HEK293 (cell line): ENCODE measurements at regions not wholly inside any gene's neighbourhood (a gene's known extent, or its start where the extent isn't known, plus 50 kb on each side); places are given as distances from the start of the nearest gene placed in this dataset.

Experiments
- CTCF ChIA-PET: fragments of 350-600 bp; formaldehyde crosslinking; extraction: SDS; loops from one replicate; lab custom pipeline; 2021; ENCODE audit warnings: antibody characterized with exemption; lab: Yijun Ruan, JAX
- POLR2A ChIA-PET: fragments of 300-600 bp; formaldehyde crosslinking; extraction: SDS; loops from one replicate; lab custom pipeline; 2020; ENCODE audit warnings: antibody characterized with exemption, inconsistent platforms; lab: Yijun Ruan, JAX
- H3K27ac ChIP-seq: fragments of 200-500 bp; sonication (Bioruptor generic); 2 replicates; pipeline ENCODE4 v1.5.1; 2014; ENCODE audit warnings: low read depth, low read length, control low read depth, inconsistent platforms; ENCODE audit errors: extremely low read depth
- H3K36me3 ChIP-seq, 2 experiments: fragments of 200-500 bp in 1 of 2; sonication (Bioruptor generic) in 1 of 2; 1 replicate in 1 of 2; 2 replicates in 1 of 2; pipeline ENCODE4 v1.5.1; 2014 to 2017; ENCODE audit warnings: inconsistent platforms in 2 of 2, low read length in 2 of 2; ENCODE audit not compliant: control insufficient read depth in 2 of 2, insufficient read depth in 1 of 2
- H3K4me1 ChIP-seq: fragments of 200-500 bp; sonication (Bioruptor generic); 2 replicates; pipeline ENCODE4 v1.5.1; 2014; ENCODE audit warnings: mild to moderate bottlenecking, low read length, inconsistent platforms; ENCODE audit not compliant: control insufficient read depth, insufficient read depth
- H3K4me3 ChIP-seq: 2 replicates; pipeline ENCODE4 v1.5.1; 2011; ENCODE audit warnings: low read depth, mild to moderate bottlenecking, control low read depth, low read length, moderate library complexity
- H3K9me3 ChIP-seq: fragments of 200-500 bp; sonication (Bioruptor generic); 2 replicates; pipeline ENCODE4 v1.5.1; 2014; ENCODE audit warnings: low read depth, low read length, inconsistent platforms; ENCODE audit not compliant: control insufficient read depth, insufficient read depth
- ELK4 ChIP-seq: IDR thresholded peaks from 2 replicates; pipeline ENCODE4 v1.6.1; 2011; ENCODE audit warnings: mild to moderate bottlenecking, low read depth, low read length, borderline replicate concordance
- GLI4 ChIP-seq: fragments of 450-650 bp; formaldehyde crosslinking; IDR thresholded peaks from 2 replicates; pipeline ENCODE4 v1.5.1; 2016; ENCODE audit warnings: missing biosample characterization, missing genetic modification characterization
- MYNN ChIP-seq: fragments of 450-650 bp; formaldehyde crosslinking; IDR thresholded peaks from 2 replicates; pipeline ENCODE4 v1.5.1; 2016; ENCODE audit warnings: missing biosample characterization, missing genetic modification characterization, borderline replicate concordance
- OVOL3 ChIP-seq: fragments of 450-650 bp; formaldehyde crosslinking; IDR thresholded peaks from 2 replicates; pipeline ENCODE4 v1.5.1; 2016; ENCODE audit warnings: missing biosample characterization, missing genetic modification characterization
- PRDM10 ChIP-seq: fragments of 450-650 bp; formaldehyde crosslinking; IDR thresholded peaks from 2 replicates; pipeline ENCODE4 v1.5.1; 2016; ENCODE audit warnings: missing biosample characterization, missing genetic modification characterization
- TCF7L2 ChIP-seq: IDR thresholded peaks from 2 replicates; pipeline ENCODE4 v1.6.1; 2011; ENCODE audit warnings: low read depth, mild to moderate bottlenecking, inconsistent platforms, low read length, moderate library complexity, borderline replicate concordance
- ZNF112 ChIP-seq: fragments of 450-650 bp; formaldehyde crosslinking; IDR thresholded peaks from 2 replicates; pipeline ENCODE4 v1.5.0; 2017; ENCODE audit warnings: missing biosample characterization, missing genetic modification characterization
- ZNF148 ChIP-seq: fragments of 450-650 bp; formaldehyde crosslinking; IDR thresholded peaks from 2 replicates; pipeline ENCODE4 v1.5.0; 2017; ENCODE audit warnings: missing biosample characterization, missing genetic modification characterization, borderline replicate concordance
- ZNF175 ChIP-seq: fragments of 450-650 bp; formaldehyde crosslinking; IDR thresholded peaks from 2 replicates; pipeline ENCODE4 v1.5.1; 2016; ENCODE audit warnings: missing biosample characterization, missing genetic modification characterization
- ZNF18 ChIP-seq: fragments of 450-650 bp; formaldehyde crosslinking; IDR thresholded peaks from 2 replicates; pipeline ENCODE4 v1.5.1; 2016; ENCODE audit warnings: missing biosample characterization, missing genetic modification characterization
- ZNF292 ChIP-seq: fragments of 450-650 bp; formaldehyde crosslinking; IDR thresholded peaks from 2 replicates; pipeline ENCODE4 v1.5.1; 2016; ENCODE audit warnings: low read depth, missing biosample characterization, missing genetic modification characterization, borderline replicate concordance
- ZNF501 ChIP-seq: fragments of 450-650 bp; formaldehyde crosslinking; IDR thresholded peaks from 2 replicates; pipeline ENCODE4 v1.5.1; 2016; ENCODE audit warnings: missing biosample characterization, missing genetic modification characterization
- ZNF510 ChIP-seq: fragments of 450-650 bp; formaldehyde crosslinking; IDR thresholded peaks from 2 replicates; pipeline ENCODE4 v1.5.1; 2018; ENCODE audit warnings: mild to moderate bottlenecking, missing genetic modification characterization, missing biosample characterization; ENCODE audit not compliant: insufficient replicate concordance
- ZNF677 ChIP-seq: fragments of 450-650 bp; IDR thresholded peaks from 2 replicates; pipeline ENCODE4 v1.5.0; 2018; ENCODE audit warnings: missing biosample characterization, mild to moderate bottlenecking, missing genetic modification characterization, moderate library complexity
- ZNF776 ChIP-seq: fragments of 450-650 bp; formaldehyde crosslinking; IDR thresholded peaks from 2 replicates; pipeline ENCODE4 v1.5.0; 2017; ENCODE audit warnings: missing biosample characterization, missing genetic modification characterization, borderline replicate concordance
- ZNF777 ChIP-seq: fragments of 450-650 bp; formaldehyde crosslinking; IDR thresholded peaks from 2 replicates; pipeline ENCODE4 v1.5.1; 2017; ENCODE audit warnings: missing biosample characterization, missing genetic modification characterization, borderline replicate concordance
- TF ChIP-seq, protein P1 (sequence below): fragments of 450-650 bp; formaldehyde crosslinking; IDR thresholded peaks from 2 replicates; pipeline ENCODE4 v1.5.1; 2016; ENCODE audit warnings: missing biosample characterization, missing genetic modification characterization
- TF ChIP-seq, protein P2 (sequence below): fragments of 450-650 bp; formaldehyde crosslinking; IDR thresholded peaks from 2 replicates; pipeline ENCODE4 v1.5.1; 2016; ENCODE audit warnings: missing biosample characterization, missing genetic modification characterization, borderline replicate concordance

GRCh38 chr16:51402298-51402697 is 251.2 kb upstream of the SALL1 start:
- H3K4me1 ChIP-seq: no peaks in the 10 kb centered on the region
- TF ChIP-seq ZNF776 (tag by site-specific recombination) (no peak), GLI4 (tag by site-specific recombination) (no peak), ZNF677 (no peak), TCF7L2 (no peak), MYNN (tag by site-specific recombination) (no peak), ZNF292 (no peak), ELK4 (no peak), ZNF148 (no peak), ZNF501 (tag by site-specific recombination) (no peak), OVOL3 (tag by site-specific recombination) (no peak), ZNF777 (no peak), ZNF112 (tag by site-specific recombination) (no peak), PRDM10 (no peak), ZNF175 (no peak), ZNF18 (no peak), ZNF510 (tag by site-specific recombination) (no peak)
- TF ChIP-seq, protein P1, sequence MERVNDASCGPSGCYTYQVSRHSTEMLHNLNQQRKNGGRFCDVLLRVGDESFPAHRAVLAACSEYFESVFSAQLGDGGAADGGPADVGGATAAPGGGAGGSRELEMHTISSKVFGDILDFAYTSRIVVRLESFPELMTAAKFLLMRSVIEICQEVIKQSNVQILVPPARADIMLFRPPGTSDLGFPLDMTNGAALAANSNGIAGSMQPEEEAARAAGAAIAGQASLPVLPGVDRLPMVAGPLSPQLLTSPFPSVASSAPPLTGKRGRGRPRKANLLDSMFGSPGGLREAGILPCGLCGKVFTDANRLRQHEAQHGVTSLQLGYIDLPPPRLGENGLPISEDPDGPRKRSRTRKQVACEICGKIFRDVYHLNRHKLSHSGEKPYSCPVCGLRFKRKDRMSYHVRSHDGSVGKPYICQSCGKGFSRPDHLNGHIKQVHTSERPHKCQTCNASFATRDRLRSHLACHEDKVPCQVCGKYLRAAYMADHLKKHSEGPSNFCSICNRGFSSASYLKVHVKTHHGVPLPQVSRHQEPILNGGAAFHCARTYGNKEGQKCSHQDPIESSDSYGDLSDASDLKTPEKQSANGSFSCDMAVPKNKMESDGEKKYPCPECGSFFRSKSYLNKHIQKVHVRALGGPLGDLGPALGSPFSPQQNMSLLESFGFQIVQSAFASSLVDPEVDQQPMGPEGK (tag by site-specific recombination): no peak
- TF ChIP-seq, protein P2, sequence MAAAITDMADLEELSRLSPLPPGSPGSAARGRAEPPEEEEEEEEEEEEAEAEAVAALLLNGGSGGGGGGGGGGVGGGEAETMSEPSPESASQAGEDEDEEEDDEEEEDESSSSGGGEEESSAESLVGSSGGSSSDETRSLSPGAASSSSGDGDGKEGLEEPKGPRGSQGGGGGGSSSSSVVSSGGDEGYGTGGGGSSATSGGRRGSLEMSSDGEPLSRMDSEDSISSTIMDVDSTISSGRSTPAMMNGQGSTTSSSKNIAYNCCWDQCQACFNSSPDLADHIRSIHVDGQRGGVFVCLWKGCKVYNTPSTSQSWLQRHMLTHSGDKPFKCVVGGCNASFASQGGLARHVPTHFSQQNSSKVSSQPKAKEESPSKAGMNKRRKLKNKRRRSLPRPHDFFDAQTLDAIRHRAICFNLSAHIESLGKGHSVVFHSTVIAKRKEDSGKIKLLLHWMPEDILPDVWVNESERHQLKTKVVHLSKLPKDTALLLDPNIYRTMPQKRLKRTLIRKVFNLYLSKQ: no peak
- H3K9me3 ChIP-seq: no peaks in the 10 kb centered on the region
- ChIA-PET CTCF (interaction anchor here (0.6 kb wide), 1 partner anchor 1881 kb away, joined by 4 read pairs; no protein-coding TSS in a partner anchor), POLR2A (no interaction called here)
- H3K36me3 ChIP-seq: no peaks in the 10 kb centered on the region
- no peak overlapping the region for H3K27ac ChIP-seq
- no peak overlapping the region for H3K4me3 ChIP-seq
